DOHH2 (cell line): ENCODE measurements at regions not wholly inside any gene's neighbourhood (a gene's known extent, or its start where the extent isn't known, plus 50 kb on each side); places are given as distances from the start of the nearest gene placed in this dataset.

Source experiments
- CTCF ChIP-seq: fragments of 200-600 bp; sonication (generic); IDR thresholded peaks from one replicate; pipeline ENCODE4 v1.5.1; 2014; ENCODE audit warnings: antibody characterized with exemption, mild to moderate bottlenecking, low read depth, low read length; ENCODE audit not compliant: poor library complexity, severe bottlenecking
- EZH2phosphoT487 ChIP-seq: fragments of 200-600 bp; sonication (generic); IDR thresholded peaks from 2 replicates; pipeline ENCODE4 v1.6.1; 2017; ENCODE audit warnings: borderline replicate concordance, mild to moderate bottlenecking, antibody characterized with exemption, low read length, moderate library complexity, mixed read lengths

DNA sequence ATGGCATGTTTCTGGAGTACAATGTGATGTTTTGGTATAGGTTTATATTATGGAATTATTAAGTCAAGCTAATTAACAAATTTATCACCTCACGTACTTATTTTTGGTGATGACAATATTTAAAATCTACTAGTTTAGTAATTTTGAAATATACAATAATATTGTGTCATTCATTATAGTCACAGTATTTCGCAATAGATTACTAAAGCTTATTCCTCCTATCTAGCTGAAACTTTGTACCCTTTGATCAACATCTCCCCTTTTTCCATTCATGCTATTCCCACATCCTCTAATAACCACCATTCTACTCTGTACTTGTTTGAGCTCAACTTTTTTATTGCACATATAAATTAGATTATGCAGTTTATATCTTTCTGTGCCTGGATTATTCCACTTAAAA, 164.8 kb upstream of the SPANXN4 start:
- TF ChIP-seq CTCF, result no peak
- TF ChIP-seq EZH2phosphoT487, result no peak
